ACC112 (cell line): ENCODE measurements at regions not wholly inside any gene's neighbourhood (a gene's known extent, or its start where the extent isn't known, plus 50 kb on each side); places are given as distances from the start of the nearest gene placed in this dataset.
A peak's percentile ranks its signal among the peaks of the same experiment; 100 is the strongest.

Source experiments
- H2AFZ ChIP-seq: fragments of 200-600 bp; sonication (generic); one replicate; pipeline ENCODE4 v1.6.0; 2017; ENCODE audit warnings: antibody characterized with exemption, low read length; ENCODE audit not compliant: unreplicated experiment
- H3K27ac ChIP-seq: fragments of 200-600 bp; sonication (generic); 2 replicates; pipeline ENCODE4 v1.5.1; 2014; ENCODE audit warnings: low read depth, mild to moderate bottlenecking, antibody characterized with exemption, low read length, moderate library complexity
- H3K27me3 ChIP-seq: fragments of 200-600 bp; sonication (generic); 2 replicates; pipeline ENCODE4 v1.6.1; 2014; ENCODE audit warnings: mild to moderate bottlenecking, antibody characterized with exemption, low read length, moderate library complexity, mixed read lengths; ENCODE audit not compliant: insufficient read depth
- H3K36me3 ChIP-seq: fragments of 200-600 bp; sonication (generic); 2 replicates; pipeline ENCODE4 v1.6.1; 2016; ENCODE audit warnings: mild to moderate bottlenecking, antibody characterized with exemption, low read length, moderate library complexity, mixed read lengths; ENCODE audit not compliant: insufficient read depth
- H3K4me1 ChIP-seq: fragments of 200-600 bp; sonication (generic); one replicate; pipeline ENCODE4 v1.6.1; 2016; ENCODE audit warnings: low read length, mixed read lengths; ENCODE audit not compliant: insufficient read depth, unreplicated experiment, control insufficient read depth
- H3K4me3 ChIP-seq: fragments of 200-600 bp; sonication (generic); 2 replicates; pipeline ENCODE4 v1.5.1; 2014; ENCODE audit warnings: mild to moderate bottlenecking, low read depth, low read length
- H3K79me2 ChIP-seq: fragments of 200-600 bp; sonication (generic); one replicate; pipeline ENCODE4 v1.6.0; 2016; ENCODE audit warnings: low read length; ENCODE audit not compliant: control insufficient read depth, unreplicated experiment, insufficient read depth

DNA sequence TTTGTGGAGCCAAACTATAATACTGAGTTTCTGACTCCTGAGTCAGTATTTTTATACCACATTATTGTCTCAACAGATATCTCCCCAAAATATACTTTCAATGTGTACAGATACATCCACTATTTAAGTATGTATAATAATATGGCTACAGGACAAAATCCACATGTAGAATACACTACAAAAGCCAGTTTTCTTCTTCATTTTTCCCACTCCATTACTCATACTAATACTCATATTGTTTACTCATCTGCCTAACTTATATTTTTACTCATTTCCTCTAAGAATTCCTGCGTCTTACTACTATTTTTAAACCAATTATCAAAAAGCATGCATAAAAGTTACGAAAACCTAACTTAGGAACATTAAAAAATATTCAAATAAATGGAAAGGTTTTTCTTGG lies 440.8 kb downstream of the ZNF385D start:
- no peaks in the 10 kb centered on the region for H3K36me3 ChIP-seq
- no peak overlapping the region for H3K4me3 ChIP-seq
- no peaks in the 10 kb centered on the region for H3K27me3 ChIP-seq
- no peak overlapping the region for H2AFZ ChIP-seq
- H3K4me1 ChIP-seq: peaks cover 4% of the 10 kb centered on the region
- no peaks in the 10 kb centered on the region for H3K79me2 ChIP-seq
- H3K27ac ChIP-seq: 0 out of 2 replicates have a peak overlapping the region, but pooled peaks have one; percentile 2

DNA sequence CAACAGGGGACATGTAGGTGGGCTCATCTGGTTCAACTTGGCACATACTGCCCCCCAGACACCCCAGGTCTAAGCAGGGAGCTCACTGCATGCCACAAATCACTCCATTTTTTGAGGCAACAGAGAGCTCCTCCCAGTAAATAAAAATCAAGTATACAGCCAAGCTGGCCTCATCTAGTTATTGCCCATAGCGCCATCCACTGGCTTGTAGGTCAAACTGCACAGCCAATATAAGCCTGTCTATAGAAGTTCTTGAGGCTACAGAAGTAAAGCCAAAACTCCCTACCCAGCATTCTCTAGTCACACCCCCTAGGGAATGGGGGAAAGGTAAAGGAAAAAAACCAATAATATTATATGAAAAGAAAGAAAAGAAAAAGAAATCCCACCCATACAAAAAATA lies 453.7 kb downstream of the ZNF385D start:
- H3K4me1 ChIP-seq: peaks cover 10% of the 10 kb centered on the region
- H3K27ac ChIP-seq: no peak overlapping the region
- H3K79me2 ChIP-seq: no peaks in the 10 kb centered on the region

DNA sequence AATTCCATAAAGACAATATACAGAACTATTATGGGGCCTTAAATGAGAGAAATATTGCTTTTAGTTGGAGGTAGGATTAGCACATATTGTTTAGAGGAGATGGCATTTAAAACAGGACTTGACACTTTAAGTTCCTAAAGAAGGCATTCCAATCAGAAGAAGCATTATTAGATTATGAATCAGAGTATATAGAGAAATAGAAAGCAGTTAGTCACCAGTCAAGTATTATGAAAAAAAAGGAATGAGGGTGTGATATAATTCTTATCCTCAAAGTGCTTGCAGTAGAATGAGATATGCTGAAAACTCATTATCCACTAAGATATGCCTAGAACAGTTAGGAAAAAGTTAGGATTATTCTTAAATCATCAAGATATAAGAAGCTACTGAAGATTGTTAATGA lies 456.2 kb downstream of the ZNF385D start:
- Histone ChIP-seq H3K27me3 (no peaks in the 10 kb centered on the region), H3K79me2 (no peaks in the 10 kb centered on the region), H3K4me1 (peaks cover 10% of the 10 kb centered on the region), H2AFZ (no peak overlapping the region), H3K27ac (no peak overlapping the region), H3K36me3 (no peaks in the 10 kb centered on the region), H3K4me3 (no peak overlapping the region)

More for the DNA sequence above, 453.7 kb downstream of the ZNF385D start:
- H3K27me3 ChIP-seq: no peaks in the 10 kb centered on the region
- H2AFZ ChIP-seq: no peak overlapping the region
- H3K36me3 ChIP-seq: no peaks in the 10 kb centered on the region
- no peak overlapping the region for H3K4me3 ChIP-seq

DNA sequence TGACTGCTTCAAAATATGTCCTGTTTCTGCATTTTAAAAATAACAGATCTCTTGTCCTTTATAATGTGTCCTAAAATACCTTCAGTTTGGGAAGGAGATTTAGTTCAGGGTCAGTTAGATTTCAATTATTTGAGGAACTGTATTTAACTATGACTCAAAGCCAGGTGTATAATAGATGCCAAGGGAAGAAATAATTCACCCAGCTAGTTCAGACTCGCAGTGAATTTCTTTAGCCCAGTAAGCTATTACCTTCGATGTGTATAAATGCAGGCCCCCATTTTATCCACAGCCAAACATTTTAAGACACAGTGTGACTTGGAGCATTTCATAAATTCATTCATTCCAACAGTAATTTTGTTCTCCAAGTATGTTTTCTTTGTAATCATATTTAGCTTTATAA lies 458.0 kb downstream of the ZNF385D start:
- Histone ChIP-seq H3K27me3 (no peaks in the 10 kb centered on the region), H3K79me2 (no peaks in the 10 kb centered on the region), H2AFZ (no peak overlapping the region), H3K4me3 (no peak overlapping the region), H3K27ac (no peak overlapping the region), H3K4me1 (peaks cover 10% of the 10 kb centered on the region), H3K36me3 (no peaks in the 10 kb centered on the region)

DNA sequence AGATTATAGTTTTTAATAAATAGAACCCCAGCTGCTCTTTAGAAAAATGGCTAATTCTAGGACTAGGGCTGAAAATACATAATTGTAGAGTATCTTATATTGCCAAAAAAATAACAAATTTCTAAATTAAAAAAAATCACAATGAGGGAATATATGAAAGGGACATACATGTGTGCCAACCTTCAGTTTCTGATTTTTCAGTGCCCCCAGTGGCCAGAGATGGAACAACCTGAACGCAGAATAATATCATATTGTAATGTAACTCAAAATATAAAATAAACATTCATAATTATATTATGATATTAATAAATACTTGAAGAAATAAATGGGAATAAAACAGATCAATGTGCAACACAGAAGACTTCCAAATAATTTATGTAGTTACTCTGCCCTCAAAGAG lies 460.5 kb downstream of the ZNF385D start:
- Histone ChIP-seq H2AFZ (no peak overlapping the region), H3K79me2 (no peaks in the 10 kb centered on the region), H3K27me3 (no peaks in the 10 kb centered on the region), H3K4me3 (no peak overlapping the region), H3K4me1 (peaks cover 10% of the 10 kb centered on the region), H3K36me3 (no peaks in the 10 kb centered on the region), H3K27ac (no peak overlapping the region)

DNA sequence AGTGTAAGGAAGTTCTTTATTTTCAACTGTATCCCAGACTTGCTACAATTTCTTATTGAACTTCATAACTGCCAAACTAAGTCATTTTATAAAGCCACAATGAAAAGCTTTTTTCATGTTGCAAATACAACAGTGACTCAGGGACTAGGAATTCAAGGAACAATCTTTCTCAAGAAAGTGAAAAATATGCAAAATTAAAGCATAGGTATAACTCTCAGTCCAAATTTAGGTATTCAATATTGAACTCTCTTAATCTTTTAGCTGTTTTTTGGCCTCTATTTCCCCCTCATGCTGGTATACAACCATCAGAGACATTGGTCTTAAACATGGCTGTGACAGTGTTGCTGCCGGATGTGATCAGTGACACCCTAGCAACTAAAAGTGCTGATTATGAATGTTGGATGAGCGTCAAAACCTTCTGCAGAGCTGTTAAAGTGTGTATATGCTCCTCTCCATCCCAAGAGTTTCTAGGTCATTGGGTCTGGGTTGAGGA lies 476.9 kb downstream of the ZNF385D start:
- Histone ChIP-seq H3K36me3 (no peaks in the 10 kb centered on the region), H2AFZ (no peak overlapping the region), H3K4me1 (peaks cover 16% of the 10 kb centered on the region), H3K4me3 (no peak overlapping the region), H3K27me3 (no peaks in the 10 kb centered on the region), H3K79me2 (no peaks in the 10 kb centered on the region), H3K27ac (peak overlapping the region; percentile 56)

DNA sequence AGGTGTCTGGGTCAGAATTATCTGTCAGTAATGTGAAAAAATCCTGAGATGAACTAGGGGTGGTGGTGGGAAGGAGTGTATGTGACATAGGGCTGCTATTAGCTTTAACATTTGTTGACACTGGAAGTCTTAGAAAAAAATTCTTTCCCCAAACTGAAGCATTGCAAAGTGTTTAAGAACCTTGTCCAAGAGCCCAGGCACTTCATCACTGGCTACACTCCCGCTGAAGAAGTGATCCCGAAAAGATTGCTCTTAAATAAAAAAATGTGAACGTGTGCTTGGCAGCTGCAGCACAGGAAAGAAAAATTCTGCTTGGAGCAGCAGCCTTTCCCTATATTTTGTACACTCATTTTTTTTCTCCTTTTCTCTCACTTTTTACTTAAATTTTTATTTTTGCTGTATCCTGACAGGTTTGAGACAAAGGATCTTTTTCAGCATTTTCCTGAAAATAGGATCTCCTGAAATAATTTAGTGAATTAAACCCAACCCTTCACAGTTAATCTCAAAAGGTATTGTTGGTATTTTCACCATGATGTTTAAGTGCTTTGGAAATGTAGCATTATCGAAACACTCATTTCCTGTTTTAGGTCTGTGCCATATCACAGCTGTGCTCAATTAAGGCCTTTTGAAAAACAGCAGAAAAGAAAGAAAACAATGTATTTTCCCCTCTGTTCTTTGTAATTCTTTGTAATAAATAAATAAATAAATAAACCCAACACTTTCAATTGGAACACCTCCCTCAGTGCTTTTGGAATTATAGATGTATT lies 477.6 kb downstream of the ZNF385D start:
- Histone ChIP-seq H3K27me3 (no peaks in the 10 kb centered on the region), H3K27ac (peak overlapping the region; percentile 56), H3K79me2 (no peaks in the 10 kb centered on the region), H2AFZ (peak overlapping the region; percentile 64), H3K36me3 (no peaks in the 10 kb centered on the region), H3K4me3 (peak overlapping the region; percentile 13; the same call in 1 of the 2 replicates), H3K4me1 (peaks cover 16% of the 10 kb centered on the region)

DNA sequence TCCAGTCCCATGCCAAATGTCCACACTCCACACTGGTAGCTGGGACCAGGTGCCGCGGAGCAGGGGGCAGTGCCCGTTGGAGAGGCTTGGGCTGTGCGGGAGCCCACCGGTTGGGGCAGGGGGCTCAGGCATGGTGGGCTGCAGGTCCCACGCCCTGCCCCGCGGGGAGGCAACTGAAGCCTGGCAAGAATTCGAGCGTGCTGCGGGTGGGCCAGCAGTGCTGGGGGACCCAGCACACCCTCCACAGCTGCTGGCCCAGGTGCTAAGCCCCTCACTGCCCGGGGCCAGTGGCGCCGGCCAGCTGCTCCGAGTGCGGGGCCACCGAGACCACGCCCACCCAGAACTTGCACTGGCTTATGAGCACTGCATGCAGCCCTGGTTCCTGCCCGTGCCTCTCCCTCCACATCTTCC lies 479.4 kb downstream of the ZNF385D start:
- Histone ChIP-seq H2AFZ (no peak overlapping the region), H3K27ac (no peak overlapping the region), H3K4me3 (no peak overlapping the region), H3K36me3 (no peaks in the 10 kb centered on the region), H3K79me2 (no peaks in the 10 kb centered on the region), H3K4me1 (peaks cover 16% of the 10 kb centered on the region), H3K27me3 (no peaks in the 10 kb centered on the region)

DNA sequence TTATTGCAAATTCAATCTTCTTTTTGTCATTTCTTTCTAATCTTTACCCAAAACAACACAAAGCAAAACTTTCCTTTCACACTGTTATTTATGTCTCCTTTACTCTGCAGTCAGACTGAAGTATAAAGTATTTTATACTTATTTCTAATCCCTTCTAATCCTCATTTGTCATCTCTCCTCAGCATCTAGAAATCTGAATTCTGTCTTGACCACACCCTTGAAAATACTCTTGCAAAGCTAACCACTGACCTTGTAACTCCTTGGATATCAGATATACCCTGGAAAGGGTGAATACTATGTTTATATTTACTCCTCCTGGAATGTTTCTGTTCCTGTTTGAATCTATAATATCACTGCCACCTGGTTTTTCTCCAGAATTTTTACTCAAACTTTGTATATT lies 481.1 kb downstream of the ZNF385D start:
- no peak overlapping the region for H2AFZ ChIP-seq
- H3K27me3 ChIP-seq: no peaks in the 10 kb centered on the region
- no peaks in the 10 kb centered on the region for H3K36me3 ChIP-seq
- H3K4me3 ChIP-seq: no peak overlapping the region
- no peaks in the 10 kb centered on the region for H3K79me2 ChIP-seq
- H3K27ac ChIP-seq: no peak overlapping the region
- peaks cover 16% of the 10 kb centered on the region for H3K4me1 ChIP-seq

DNA sequence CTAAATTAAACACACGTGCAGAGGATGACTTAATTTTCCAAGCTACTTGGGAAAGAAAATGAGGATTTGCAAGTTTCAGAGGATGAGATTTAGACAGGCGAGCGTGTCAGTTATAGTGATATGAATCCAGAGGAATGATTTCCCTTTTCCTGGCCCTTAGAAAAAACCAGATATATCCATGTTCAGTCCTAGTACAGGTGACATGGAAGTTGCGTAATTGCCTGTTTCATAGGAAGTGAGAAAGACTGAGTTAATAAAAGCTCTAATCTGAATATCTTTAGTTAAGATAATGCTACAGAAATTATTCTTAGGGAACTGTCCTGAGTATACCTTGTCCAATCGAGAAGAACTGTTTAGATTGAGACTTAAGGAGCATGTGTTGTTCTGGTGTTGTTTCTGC lies 490.5 kb downstream of the ZNF385D start:
- Histone ChIP-seq H3K27me3 (no peaks in the 10 kb centered on the region), H3K36me3 (no peaks in the 10 kb centered on the region), H3K79me2 (no peaks in the 10 kb centered on the region), H2AFZ (no peak overlapping the region), H3K27ac (no peak overlapping the region), H3K4me3 (no peak overlapping the region), H3K4me1 (no peaks in the 10 kb centered on the region)

DNA sequence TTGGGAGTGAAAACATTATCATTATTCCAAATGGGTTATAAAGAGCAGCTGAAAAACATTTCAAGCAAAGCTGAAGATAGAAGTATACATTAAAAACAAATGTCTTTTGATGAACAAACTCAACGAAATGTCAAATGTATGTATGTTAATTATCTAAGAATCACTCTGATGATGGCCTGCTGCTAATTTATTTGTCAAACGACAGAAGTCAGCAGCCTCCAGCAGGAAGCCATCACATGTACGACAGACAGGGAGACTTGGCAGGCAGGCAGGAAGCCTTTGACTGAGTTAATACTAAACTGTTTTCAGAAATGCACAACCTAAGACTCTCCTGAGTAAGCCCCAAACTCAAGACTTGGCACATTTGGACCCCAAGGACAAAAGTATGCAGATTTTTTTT lies 491.1 kb downstream of the ZNF385D start:
- H3K4me1 ChIP-seq: no peaks in the 10 kb centered on the region

More for the DNA sequence above, 491.1 kb downstream of the ZNF385D start:
- Histone ChIP-seq H2AFZ (no peak overlapping the region), H3K36me3 (no peaks in the 10 kb centered on the region), H3K79me2 (no peaks in the 10 kb centered on the region), H3K27me3 (no peaks in the 10 kb centered on the region), H3K4me3 (no peak overlapping the region), H3K27ac (no peak overlapping the region)
